ENCODE measurements at regions not wholly inside any gene's neighbourhood (a gene's known extent, or its start where the extent isn't known, plus 50 kb on each side); places are given as distances from the start of the nearest gene placed in this dataset.

DNA sequence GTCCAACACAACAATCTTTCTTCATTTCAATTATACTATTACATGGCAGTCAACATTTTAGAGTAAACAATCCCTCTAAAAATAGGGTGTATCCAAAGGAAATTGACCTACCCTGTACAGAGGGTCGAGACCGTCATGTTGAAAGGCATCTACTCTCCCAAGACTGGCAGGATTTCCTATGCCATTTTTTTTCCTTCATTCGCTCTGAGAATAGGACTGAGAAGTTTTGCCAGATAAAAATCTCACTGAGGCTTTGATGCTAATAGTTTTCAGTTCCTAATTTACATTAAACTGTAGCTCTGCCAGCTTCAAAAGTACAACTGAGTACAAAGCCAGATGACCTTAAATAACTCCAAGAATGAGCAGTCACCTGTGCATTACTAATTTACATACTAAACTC is 84.5 kb upstream of the SEMA3C start:
- Histone ChIP-seq H2BK15ac (ENCODE audit: low read length) (no peak overlapping the region), H4K91ac (replicated peaks; ENCODE audit: insufficient read length, low read length) (no peak overlapping the region), H2BK20ac (ENCODE audit: low read length) (no peak overlapping the region), H3K9ac (replicated peaks in 1 of 4; ENCODE audit: extremely low read depth in 1 of 4, low read depth in 3 of 4, low read length in 3 of 4) (no peak overlapping the region), H3K36me3 (ENCODE audit: control insufficient read depth in 2 of 4, insufficient read depth in 4 of 4, low read length in 3 of 4) (no peaks in the 10 kb centered on the region), H3K4ac (replicated peaks; ENCODE audit: insufficient read length, low read depth, low read length) (no peak overlapping the region), H3K4me3 (ENCODE audit: extremely low read depth in 1 of 4, insufficient read depth in 2 of 4, low read depth in 3 of 4, low read length in 4 of 4) (no peak overlapping the region), H3K79me1 (ENCODE audit: low read depth, low read length) (no peaks in the 10 kb centered on the region), H2BK120ac (replicated peaks; ENCODE audit: low read depth, low read length) (no peak overlapping the region), H4K5ac (ENCODE audit: insufficient read length, low read depth, low read length) (no peak overlapping the region), H3K23me2 (ENCODE audit: low read depth, low read length) (no peaks in the 10 kb centered on the region), H2BK5ac (ENCODE audit: low read depth, low read length) (no peak overlapping the region), H3K4me1 (replicated peaks in 1 of 4; ENCODE audit: control insufficient read depth in 3 of 4, insufficient read depth in 4 of 4, low read length in 3 of 4) (no peaks in the 10 kb centered on the region), H2BK12ac (ENCODE audit: low read depth, low read length) (no peak overlapping the region), H2AK5ac (ENCODE audit: low read depth, low read length) (no peak overlapping the region), H3K27me3 (replicated peaks in 1 of 4; ENCODE audit: control insufficient read depth in 3 of 4, extremely low read depth in 1 of 4, insufficient read depth in 3 of 4, low read length in 3 of 4) (no peaks in the 10 kb centered on the region), H3K56ac (replicated peaks; ENCODE audit: insufficient read length, low read depth, low read length) (no peak overlapping the region), H3K79me2 (ENCODE audit: control insufficient read depth in 1 of 2, insufficient read depth in 2 of 2, low read length in 2 of 2) (no peaks in the 10 kb centered on the region), H3K9me3 (ENCODE audit: insufficient read depth in 2 of 2, low read depth in 1 of 2, low read length in 1 of 2) (no peaks in the 10 kb centered on the region), H3K18ac (ENCODE audit: extremely low read depth, low read length) (no peak overlapping the region), H3K4me2 (ENCODE audit: insufficient read depth in 1 of 2, low read depth in 2 of 2, low read length in 2 of 2) (no peak overlapping the region), H3K14ac (ENCODE audit: insufficient read length) (no peak overlapping the region), H4K8ac (ENCODE audit: extremely low read depth, insufficient read depth, low read length) (no peak overlapping the region), H3K27ac (ENCODE audit: low read depth, low read length) (no peak overlapping the region), H2AFZ (ENCODE audit: low read length) (no peak overlapping the region), H3K23ac (ENCODE audit: insufficient read length) (no peak overlapping the region), H4K20me1 (replicated peaks in 1 of 2; ENCODE audit: control insufficient read depth in 1 of 2, insufficient read depth in 2 of 2, low read length in 2 of 2) (no peaks in the 10 kb centered on the region)
- ChIA-PET CTCF (ENCODE audit: partially characterized antibody) (interaction anchor here (1.7 kb wide), 1 partner anchor 254 kb away, joined by 5 read pairs; no protein-coding TSS in a partner anchor), POLR2A (ENCODE audit: partially characterized antibody) (no interaction called here)
- no peak for FAIRE-seq
- DNase-seq (ENCODE audit: low read depth in 1 of 2, low spot score in 2 of 2) = no peak
- WGBS, 2 experiments (ENCODE audit: extremely low coverage in 1 of 2, insufficient coverage in 1 of 2, insufficient read length in 1 of 2, insufficient replicate concordance in 2 of 2, low coverage in 1 of 2, low lambda C conversion rate in 2 of 2, missing lambda C conversion rate in 1 of 2) = 93% methylated on average over 3 of the region's 3 CpGs; no CpG with 5 or more reads in 1 of the 2 experiments
- no peak for TF ChIP-seq NANOG (IDR thresholded peaks at IDR 0.05; ENCODE audit: insufficient read depth, low read depth, low read length, poor library complexity, severe bottlenecking)
- no peak for TF ChIP-seq TEAD4 (IDR thresholded peaks at IDR 0.05; ENCODE audit: low read depth, low read length)
- no peak for TF ChIP-seq JUND (IDR thresholded peaks at IDR 0.05; ENCODE audit: low read length)
- no peak for TF ChIP-seq CTCF (IDR thresholded peaks at IDR 0.05; ENCODE audit: control extremely low read depth in 1 of 3, insufficient read depth in 1 of 3, low read depth in 1 of 3, low read length in 3 of 3)
- TF ChIP-seq EGR1 (IDR thresholded peaks at IDR 0.05; ENCODE audit: borderline replicate concordance, low read depth, low read length) = no peak
- TF ChIP-seq KDM4A (IDR thresholded peaks at IDR 0.05; ENCODE audit: low read depth, low read length, severe bottlenecking) = no peak
- no peak for TF ChIP-seq GABPA (IDR thresholded peaks at IDR 0.05; ENCODE audit: borderline replicate concordance, insufficient read depth, low read length)
- TF ChIP-seq, protein P1, sequence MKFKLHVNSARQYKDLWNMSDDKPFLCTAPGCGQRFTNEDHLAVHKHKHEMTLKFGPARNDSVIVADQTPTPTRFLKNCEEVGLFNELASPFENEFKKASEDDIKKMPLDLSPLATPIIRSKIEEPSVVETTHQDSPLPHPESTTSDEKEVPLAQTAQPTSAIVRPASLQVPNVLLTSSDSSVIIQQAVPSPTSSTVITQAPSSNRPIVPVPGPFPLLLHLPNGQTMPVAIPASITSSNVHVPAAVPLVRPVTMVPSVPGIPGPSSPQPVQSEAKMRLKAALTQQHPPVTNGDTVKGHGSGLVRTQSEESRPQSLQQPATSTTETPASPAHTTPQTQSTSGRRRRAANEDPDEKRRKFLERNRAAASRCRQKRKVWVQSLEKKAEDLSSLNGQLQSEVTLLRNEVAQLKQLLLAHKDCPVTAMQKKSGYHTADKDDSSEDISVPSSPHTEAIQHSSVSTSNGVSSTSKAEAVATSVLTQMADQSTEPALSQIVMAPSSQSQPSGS (IDR thresholded peaks at IDR 0.05; ENCODE audit: low read length) = no peak
- no peak for TF ChIP-seq SAP30 (IDR thresholded peaks at IDR 0.05; ENCODE audit: insufficient read depth, insufficient replicate concordance, low read length)
- TF ChIP-seq SRF (IDR thresholded peaks at IDR 0.05; ENCODE audit: low read depth, low read length) = no peak
